Activated CD8-positive, alpha-beta T cell treated with anti-CD3 and anti-CD28 coated beads for 36 hours (primary cell): ENCODE measurements at regions not wholly inside any gene's neighbourhood (a gene's known extent, or its start where the extent isn't known, plus 50 kb on each side); places are given as distances from the start of the nearest gene placed in this dataset.

Experiments
- ATAC-seq: fragments of 200-7000 bp; cut with Tn5 transposase; one replicate; pipeline ENCODE4 v1.10.0; 2021; ENCODE audit warnings: mild to moderate bottlenecking, moderate library complexity
- CTCF ChIA-PET: fragments of 350-600 bp; sonication (Branson Sonifier 250); formaldehyde crosslinking; loops from one replicate; lab custom pipeline; 2021; ENCODE audit warnings: antibody characterized with exemption; lab: Charles Lee
- POLR2A ChIA-PET: fragments of 350-600 bp; sonication (Branson Sonifier 250); formaldehyde crosslinking; loops from one replicate; lab custom pipeline; 2021; ENCODE audit warnings: antibody characterized with exemption; lab: Charles Lee
- DNase-seq: peaks from one replicate; pipeline ENCODE4 v3.0.0-alpha.2; 2020
- H3K27ac Mint-ChIP-seq: one replicate; pipeline ENCODE4 v1.8.0; 2021; ENCODE audit warnings: mild to moderate bottlenecking, mixed read lengths
- H3K27me3 Mint-ChIP-seq: one replicate; pipeline ENCODE4 v1.8.0; 2021; ENCODE audit warnings: mixed read lengths
- H3K36me3 Mint-ChIP-seq: one replicate; pipeline ENCODE4 v1.8.0; 2021; ENCODE audit warnings: low read depth, mixed read lengths
- H3K4me1 Mint-ChIP-seq: one replicate; pipeline ENCODE4 v1.8.0; 2021; ENCODE audit warnings: low read depth, mixed read lengths
- H3K4me3 Mint-ChIP-seq: one replicate; pipeline ENCODE4 v1.8.0; 2021; ENCODE audit warnings: mild to moderate bottlenecking, moderate library complexity, mixed read lengths
- H3K9me3 Mint-ChIP-seq: one replicate; pipeline ENCODE4 v1.8.0; 2021; ENCODE audit warnings: mixed read lengths
- CTCF ChIP-seq: fragments of 200-600 bp; IDR thresholded peaks from one replicate; pipeline ENCODE4 v1.8.0; 2022; ENCODE audit warnings: antibody characterized with exemption, mild to moderate bottlenecking
- intact Hi-C: fragments of 100-400 bp; cut with micrococcal nuclease; formaldehyde crosslinking; loops from one replicate; pipeline ENCODE4 v1.10.0; 2022

- H3K36me3 Mint-ChIP-seq, result no peaks in the 10 kb centered on the region
- no peak for TF ChIP-seq CTCF
- peaks cover 5% of the 10 kb centered on the region for H3K9me3 Mint-ChIP-seq
- peaks cover 2% of the 10 kb centered on the region for H3K27me3 Mint-ChIP-seq
- ATAC-seq (no peak), DNase-seq (no peak)
- H3K4me3 Mint-ChIP-seq, result no peak overlapping the region
- CTCF ChIA-PET, result no interaction called here
- no peak overlapping the region for H3K27ac Mint-ChIP-seq
- H3K4me1 Mint-ChIP-seq, result no peaks in the 10 kb centered on the region
- intact Hi-C loops, result no loop called here
- POLR2A ChIA-PET, result interaction anchor here (0.6 kb wide), 1 partner anchor 111 kb away, joined by 3 read pairs; no protein-coding TSS in a partner anchor
Observed at GRCh38 chr18:56351911-56352500, 286.4 kb downstream of the TXNL1 start.

GRCh38 chr18:56337507-56337906, 300.9 kb downstream of the TXNL1 start:
- Mint-ChIP-seq H3K9me3 (no peaks in the 10 kb centered on the region), H3K27ac (no peak overlapping the region), H3K27me3 (no peaks in the 10 kb centered on the region), H3K4me1 (no peaks in the 10 kb centered on the region), H3K4me3 (no peak overlapping the region), H3K36me3 (no peaks in the 10 kb centered on the region)
- no peak for TF ChIP-seq CTCF
- intact Hi-C loops, result no loop called here
- CTCF ChIA-PET, result no interaction called here
- POLR2A ChIA-PET, result no interaction called here
- DNase-seq (no peak), ATAC-seq (no peak)

- no peak for TF ChIP-seq CTCF
- H3K4me1 Mint-ChIP-seq, result no peaks in the 10 kb centered on the region
- H3K4me3 Mint-ChIP-seq, result no peak overlapping the region
- ChIA-PET CTCF (no interaction called here), POLR2A (no interaction called here)
- H3K27ac Mint-ChIP-seq, result no peak overlapping the region
- ATAC-seq, result no peak
- no peaks in the 10 kb centered on the region for H3K27me3 Mint-ChIP-seq
- H3K9me3 Mint-ChIP-seq, result no peaks in the 10 kb centered on the region
- no peak for DNase-seq
- intact Hi-C loops, result no loop called here
- no peaks in the 10 kb centered on the region for H3K36me3 Mint-ChIP-seq
Observed at GRCh38 chr18:56333839-56334238, 304.6 kb downstream of the TXNL1 start.

GRCh38 chr18:56333146-56333545, 305.2 kb downstream of the TXNL1 start:
- H3K4me3 Mint-ChIP-seq, result no peak overlapping the region
- no peak for TF ChIP-seq CTCF
- H3K27me3 Mint-ChIP-seq, result no peaks in the 10 kb centered on the region
- H3K27ac Mint-ChIP-seq, result no peak overlapping the region
- H3K9me3 Mint-ChIP-seq, result no peaks in the 10 kb centered on the region
- H3K4me1 Mint-ChIP-seq, result no peaks in the 10 kb centered on the region
- CTCF ChIA-PET, result no interaction called here
- POLR2A ChIA-PET, result no interaction called here
- H3K36me3 Mint-ChIP-seq, result no peaks in the 10 kb centered on the region
- no peak for ATAC-seq
- DNase-seq, result no peak
- intact Hi-C loops, result no loop called here

GRCh38 chr18:56332371-56332770, 306.0 kb downstream of the TXNL1 start:
- no peaks in the 10 kb centered on the region for H3K27me3 Mint-ChIP-seq
- POLR2A ChIA-PET, result no interaction called here
- ATAC-seq (no peak), DNase-seq (no peak)
- no peak overlapping the region for H3K4me3 Mint-ChIP-seq
- intact Hi-C loops, result no loop called here
- CTCF ChIA-PET, result no interaction called here
- H3K36me3 Mint-ChIP-seq, result no peaks in the 10 kb centered on the region
- H3K9me3 Mint-ChIP-seq, result no peaks in the 10 kb centered on the region
- no peak overlapping the region for H3K27ac Mint-ChIP-seq
- no peaks in the 10 kb centered on the region for H3K4me1 Mint-ChIP-seq
- TF ChIP-seq CTCF, result no peak
